Activated B cell treated with CpG ODN at 0.5 μM for 24 hours (primary cell): ENCODE measurements at regions not wholly inside any gene's neighbourhood (a gene's known extent, or its start where the extent isn't known, plus 50 kb on each side); places are given as distances from the start of the nearest gene placed in this dataset.

ENCODE experiments used
- ATAC-seq: fragments of 200-7000 bp; cut with Tn5 transposase; one replicate; pipeline ENCODE4 v1.10.0; 2021; ENCODE audit warnings: low read depth, mild to moderate bottlenecking, moderate library complexity
- CTCF ChIA-PET: fragments of 350-600 bp; sonication (Branson Sonifier 250); formaldehyde crosslinking; loops from one replicate; lab custom pipeline; 2021; ENCODE audit warnings: antibody characterized with exemption; lab: Charles Lee
- POLR2A ChIA-PET: fragments of 350-600 bp; sonication (Branson Sonifier 250); formaldehyde crosslinking; loops from one replicate; lab custom pipeline; 2021; ENCODE audit warnings: antibody characterized with exemption; lab: Charles Lee
- DNase-seq: peaks from one replicate; pipeline ENCODE4 v3.0.0; 2022
- H3K27ac Mint-ChIP-seq: one replicate; pipeline ENCODE4 v1.8.0; 2020; ENCODE audit warnings: mixed read lengths
- H3K27me3 Mint-ChIP-seq: one replicate; pipeline ENCODE4 v1.8.0; 2021; ENCODE audit warnings: mixed read lengths
- H3K36me3 Mint-ChIP-seq: one replicate; pipeline ENCODE4 v1.8.0; 2021; ENCODE audit warnings: low read depth, mixed read lengths
- H3K4me1 Mint-ChIP-seq: one replicate; pipeline ENCODE4 v1.8.0; 2021; ENCODE audit warnings: mixed read lengths
- H3K4me3 Mint-ChIP-seq: one replicate; pipeline ENCODE4 v1.8.0; 2020; ENCODE audit warnings: mild to moderate bottlenecking, mixed read lengths
- H3K9me3 Mint-ChIP-seq: one replicate; pipeline ENCODE4 v1.8.0; 2020; ENCODE audit warnings: mixed read lengths
- CTCF ChIP-seq: fragments of 200-600 bp; IDR thresholded peaks from one replicate; pipeline ENCODE4 v1.8.0; 2022; ENCODE audit warnings: antibody characterized with exemption, mild to moderate bottlenecking
- intact Hi-C: fragments of 100-400 bp; cut with micrococcal nuclease; formaldehyde crosslinking; loops from one replicate; pipeline ENCODE4 v1.15.1; 2024

GRCh38 chr3:94179059-94179458 lies 116.2 kb downstream of the NSUN3 start:
- no peak for TF ChIP-seq CTCF
- ATAC-seq: no peak
- ChIA-PET POLR2A (no interaction called here), CTCF (no interaction called here)
- Mint-ChIP-seq H3K4me3 (no peak overlapping the region), H3K36me3 (no peaks in the 10 kb centered on the region), H3K4me1 (no peaks in the 10 kb centered on the region), H3K9me3 (no peaks in the 10 kb centered on the region), H3K27me3 (peaks cover 3% of the 10 kb centered on the region), H3K27ac (no peak overlapping the region)
- intact Hi-C loops: no loop called here
- DNase-seq: no peak

- ATAC-seq (no peak), DNase-seq (no peak)
- ChIA-PET CTCF (no interaction called here), POLR2A (no interaction called here)
- TF ChIP-seq CTCF: no peak
- Mint-ChIP-seq H3K9me3 (no peaks in the 10 kb centered on the region), H3K4me3 (no peak overlapping the region), H3K36me3 (no peaks in the 10 kb centered on the region), H3K4me1 (no peaks in the 10 kb centered on the region), H3K27me3 (peaks cover 3% of the 10 kb centered on the region), H3K27ac (no peak overlapping the region)
- intact Hi-C loops: no loop called here
Observed at GRCh38 chr3:94183551-94183950, 120.7 kb downstream of the NSUN3 start.

- no peak for DNase-seq
- Mint-ChIP-seq H3K9me3 (no peaks in the 10 kb centered on the region), H3K4me3 (no peak overlapping the region), H3K27ac (no peak overlapping the region), H3K27me3 (peaks cover 3% of the 10 kb centered on the region), H3K36me3 (no peaks in the 10 kb centered on the region), H3K4me1 (no peaks in the 10 kb centered on the region)
- TF ChIP-seq CTCF: no peak
- no peak for ATAC-seq
- ChIA-PET CTCF (no interaction called here), POLR2A (no interaction called here)
- intact Hi-C loops: no loop called here
Observed at GRCh38 chr3:94184781-94185180, 121.9 kb downstream of the NSUN3 start.

- no peak for ATAC-seq
- ChIA-PET CTCF (no interaction called here), POLR2A (no interaction called here)
- DNase-seq: no peak
- no peaks in the 10 kb centered on the region for H3K4me1 Mint-ChIP-seq
- no peak overlapping the region for H3K4me3 Mint-ChIP-seq
- H3K27ac Mint-ChIP-seq: no peak overlapping the region
- intact Hi-C loops: no loop called here
- TF ChIP-seq CTCF: no peak
- H3K36me3 Mint-ChIP-seq: no peaks in the 10 kb centered on the region
- H3K9me3 Mint-ChIP-seq: no peaks in the 10 kb centered on the region
- peaks cover 3% of the 10 kb centered on the region for H3K27me3 Mint-ChIP-seq
Observed at GRCh38 chr3:94185753-94186152, 122.9 kb downstream of the NSUN3 start.

- DNase-seq: no peak
- no peak for TF ChIP-seq CTCF
- ATAC-seq: no peak
- Mint-ChIP-seq H3K4me1 (no peaks in the 10 kb centered on the region), H3K4me3 (no peak overlapping the region), H3K27me3 (no peaks in the 10 kb centered on the region), H3K27ac (no peak overlapping the region), H3K9me3 (no peaks in the 10 kb centered on the region), H3K36me3 (no peaks in the 10 kb centered on the region)
- ChIA-PET POLR2A (no interaction called here), CTCF (no interaction called here)
- intact Hi-C loops: no loop called here
Observed at GRCh38 chr3:94187697-94188096, 124.8 kb downstream of the NSUN3 start.
